OCI-LY3 (cell line): ENCODE measurements at regions not wholly inside any gene's neighbourhood (a gene's known extent, or its start where the extent isn't known, plus 50 kb on each side); places are given as distances from the start of the nearest gene placed in this dataset.

Experiments used
- H2AFZ ChIP-seq: fragments of 200-600, 300-600 bp; shearing (Covaris generic); 2 replicates; pipeline ENCODE4 v1.6.0; 2014; ENCODE audit warnings: antibody characterized with exemption, low read depth, low read length
- H3K27ac ChIP-seq: fragments of 200-600, 300-600 bp; sonication (generic); 2 replicates; pipeline ENCODE4 v1.5.1; 2014; ENCODE audit warnings: mild to moderate bottlenecking, low read length, moderate library complexity, mixed read lengths
- H3K27me3 ChIP-seq: fragments of 200-600, 300-600 bp; sonication (generic); 2 replicates; pipeline ENCODE4 v1.6.1; 2014; ENCODE audit warnings: low read depth, low read length, mixed read lengths
- H3K36me3 ChIP-seq: fragments of 200-600, 300-600 bp; sonication (generic); replicated peaks from 2 replicates; pipeline ENCODE3; 2014; ENCODE audit warnings: low read depth, low read length, mixed read lengths
- H3K4me1 ChIP-seq: fragments of 300-600, 200-600 bp; sonication (generic); 2 replicates; pipeline ENCODE4 v1.6.1; 2014; ENCODE audit warnings: low read length, mixed read lengths
- H3K4me2 ChIP-seq: fragments of 200-600, 300-600 bp; sonication (generic); 2 replicates; pipeline ENCODE4 v1.6.1; 2014; ENCODE audit warnings: low read length, mixed read lengths
- H3K4me3 ChIP-seq: fragments of 300-600, 200-600 bp; sonication (generic); 2 replicates; pipeline ENCODE4 v1.5.1; 2014; ENCODE audit warnings: antibody characterized with exemption, mild to moderate bottlenecking, low read length, moderate library complexity
- H3K79me2 ChIP-seq: fragments of 300-600, 200-600 bp; shearing (Covaris generic); 2 replicates; pipeline ENCODE4 v1.6.1; 2014; ENCODE audit warnings: mild to moderate bottlenecking, low read length, mixed read lengths
- H3K9ac ChIP-seq: fragments of 300-600, 200-600 bp; shearing (Covaris generic); 2 replicates; pipeline ENCODE4 v1.6.0; 2014; ENCODE audit warnings: mild to moderate bottlenecking, low read length, moderate library complexity
- H3K9me3 ChIP-seq: fragments of 200-600, 300-600 bp; shearing (Covaris generic); 2 replicates; pipeline ENCODE4 v1.6.1; 2014; ENCODE audit warnings: low read length, mixed read lengths; ENCODE audit not compliant: insufficient read depth
- H4K20me1 ChIP-seq: fragments of 200-600, 300-600 bp; sonication (generic); 2 replicates; pipeline ENCODE4 v1.6.1; 2016; ENCODE audit warnings: low read length, mixed read lengths; ENCODE audit not compliant: insufficient read depth
- CTCF ChIP-seq: fragments of 200-600, 300-600 bp; sonication (generic); IDR thresholded peaks from 2 replicates; pipeline ENCODE4 v1.5.1; 2014; ENCODE audit warnings: antibody characterized with exemption, low read length, low read depth
- EZH2phosphoT487 ChIP-seq: fragments of 200-600 bp; shearing (Covaris generic); IDR thresholded peaks from 2 replicates; pipeline ENCODE4 v1.6.1; 2018; ENCODE audit warnings: antibody characterized with exemption, mixed run types, low read depth

DNA sequence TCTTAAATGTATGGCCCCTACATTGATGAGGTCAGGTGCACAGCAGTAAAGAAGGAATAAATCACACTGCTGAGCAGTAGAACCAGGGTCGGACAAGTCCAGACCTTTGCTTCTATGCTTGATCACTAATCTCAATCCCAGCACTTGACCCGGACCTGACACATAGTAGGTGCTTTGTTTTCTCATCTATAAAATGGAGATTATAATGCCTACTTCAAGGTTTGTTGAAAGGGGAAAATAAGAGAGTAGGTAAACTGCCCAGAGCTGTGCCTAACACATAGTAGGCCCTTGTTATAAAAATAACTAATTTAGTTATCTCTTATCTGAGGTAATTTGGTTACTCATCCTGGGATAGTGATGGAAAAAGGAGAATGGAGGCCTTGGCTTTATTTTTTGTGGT is 125.0 kb downstream of the RXFP2 start:
- no peaks in the 10 kb centered on the region for H3K79me2 ChIP-seq
- no peak overlapping the region for H2AFZ ChIP-seq
- no peaks in the 10 kb centered on the region for H3K9me3 ChIP-seq
- H3K27me3 ChIP-seq: no peaks in the 10 kb centered on the region
- H3K4me1 ChIP-seq: peaks cover 11% of the 10 kb centered on the region
- no peak for TF ChIP-seq EZH2phosphoT487
- TF ChIP-seq CTCF: no peak
- H4K20me1 ChIP-seq: no peaks in the 10 kb centered on the region
- no peak overlapping the region for H3K4me2 ChIP-seq
- H3K9ac ChIP-seq: no peak overlapping the region
- H3K4me3 ChIP-seq: no peak overlapping the region
- H3K27ac ChIP-seq: no peak overlapping the region
- H3K36me3 ChIP-seq: no peaks in the 10 kb centered on the region

GRCh38 chr13:31866099-31866498 is 126.8 kb downstream of the RXFP2 start:
- H3K9me3 ChIP-seq: no peaks in the 10 kb centered on the region
- H3K27ac ChIP-seq: no peak overlapping the region
- no peaks in the 10 kb centered on the region for H3K36me3 ChIP-seq
- no peak overlapping the region for H3K4me3 ChIP-seq
- peaks cover 11% of the 10 kb centered on the region for H3K4me1 ChIP-seq
- H3K4me2 ChIP-seq: no peak overlapping the region
- H2AFZ ChIP-seq: no peak overlapping the region
- H3K27me3 ChIP-seq: no peaks in the 10 kb centered on the region
- TF ChIP-seq EZH2phosphoT487 (no peak), CTCF (no peak)
- H3K9ac ChIP-seq: no peak overlapping the region
- H4K20me1 ChIP-seq: no peaks in the 10 kb centered on the region
- no peaks in the 10 kb centered on the region for H3K79me2 ChIP-seq

DNA sequence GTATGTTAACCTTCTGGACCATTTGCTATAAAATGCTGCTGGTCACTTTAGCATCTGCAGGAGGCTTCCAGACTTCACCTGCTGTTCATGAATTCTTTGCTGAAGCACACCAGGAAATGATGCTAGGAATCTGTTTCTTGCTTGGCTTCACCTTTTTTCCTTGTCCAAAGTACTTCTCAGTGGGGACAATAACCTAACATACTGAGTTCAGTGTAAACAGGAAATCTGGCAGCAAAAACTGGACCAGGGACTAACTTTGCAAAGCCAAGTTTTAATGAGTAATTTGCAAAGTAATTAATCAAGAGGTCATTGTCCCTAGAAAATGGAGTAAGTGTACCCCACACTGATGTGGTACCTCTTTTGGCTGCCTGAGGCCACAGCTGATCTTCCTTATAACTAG is 128.4 kb downstream of the RXFP2 start:
- no peaks in the 10 kb centered on the region for H3K36me3 ChIP-seq
- H3K27me3 ChIP-seq: no peaks in the 10 kb centered on the region
- H4K20me1 ChIP-seq: no peaks in the 10 kb centered on the region
- no peaks in the 10 kb centered on the region for H3K9me3 ChIP-seq
- H3K9ac ChIP-seq: no peak overlapping the region
- H3K27ac ChIP-seq: no peak overlapping the region
- H2AFZ ChIP-seq: no peak overlapping the region
- no peak overlapping the region for H3K4me3 ChIP-seq
- H3K4me1 ChIP-seq: peaks cover 7% of the 10 kb centered on the region
- no peak overlapping the region for H3K4me2 ChIP-seq
- no peak for TF ChIP-seq CTCF
- no peak for TF ChIP-seq EZH2phosphoT487
- H3K79me2 ChIP-seq: no peaks in the 10 kb centered on the region

- H3K4me3 ChIP-seq: no peak overlapping the region
These were observed 130.3 kb downstream of the RXFP2 start for GRCh38 chr13:31869582-31869981.

More at GRCh38 chr13:31869582-31869981, 130.3 kb downstream of the RXFP2 start:
- TF ChIP-seq CTCF (no peak), EZH2phosphoT487 (no peak)
- Histone ChIP-seq H3K27me3 (peaks cover 1% of the 10 kb centered on the region; the same call in 1 of the 2 replicates), H3K27ac (no peak overlapping the region), H3K4me2 (no peak overlapping the region), H3K4me1 (peaks cover 3% of the 10 kb centered on the region; the same call in 1 of the 2 replicates), H3K9me3 (no peaks in the 10 kb centered on the region), H4K20me1 (no peaks in the 10 kb centered on the region), H3K79me2 (no peaks in the 10 kb centered on the region), H3K36me3 (no peaks in the 10 kb centered on the region), H3K9ac (no peak overlapping the region), H2AFZ (no peak overlapping the region)
